ENCODE measurements at regions not wholly inside any gene's neighbourhood (a gene's known extent, or its start where the extent isn't known, plus 50 kb on each side); places are given as distances from the start of the nearest gene placed in this dataset.

- Histone ChIP-seq H4K20me1 (ENCODE audit: control insufficient read depth, insufficient read depth) (no peaks in the 10 kb centered on the region), H3K27me3 (replicated peaks in 1 of 2; ENCODE audit: control insufficient read depth in 2 of 2, insufficient read depth in 2 of 2, low read length in 1 of 2) (no peaks in the 10 kb centered on the region), H3K4me3 (no peak overlapping the region), H3K79me2 (ENCODE audit: control insufficient read depth, insufficient read depth, low read length) (no peaks in the 10 kb centered on the region), H3K27ac (ENCODE audit: control insufficient read depth, insufficient read depth) (no peak overlapping the region), H3K36me3 (ENCODE audit: control insufficient read depth in 2 of 2, insufficient read depth in 2 of 2, low read length in 1 of 2) (no peaks in the 10 kb centered on the region), H2AFZ (ENCODE audit: control insufficient read depth, low read depth, low read length) (no peak overlapping the region), H3K4me1 (ENCODE audit: control insufficient read depth, insufficient read depth, low read length) (no peaks in the 10 kb centered on the region), H3K9ac (ENCODE audit: control insufficient read depth, insufficient read depth, low read length) (no peak overlapping the region), H3K9me3 (replicated peaks; ENCODE audit: control insufficient read depth, insufficient read depth, low read length) (no peaks in the 10 kb centered on the region), H3K4me2 (ENCODE audit: control insufficient read depth, insufficient read depth) (no peak overlapping the region)
- ChIA-PET SMC1A (ENCODE audit: uncharacterized antibody, unreplicated experiment) (interaction anchor here (0.6 kb wide), 1 partner anchor 52 kb away, joined by 3 read pairs; no protein-coding TSS in a partner anchor), CTCF (no interaction called here), RAD21 (ENCODE audit: unreplicated experiment) (no interaction called here), POLR2A (no interaction called here)
- FAIRE-seq (no peak), DNase-seq (ENCODE audit: low read depth, low spot score) (no peak), ATAC-seq (no peak)
- TF ChIP-seq CBX5 (IDR thresholded peaks at IDR 0.05; ENCODE audit: low read depth) (no peak), KDM1A (IDR thresholded peaks at IDR 0.05; ENCODE audit: borderline replicate concordance) (no peak), HCFC1 (IDR thresholded peaks at IDR 0.05; ENCODE audit: low read length) (no peak), SUPT20H (IDR thresholded peaks at IDR 0.05; ENCODE audit: borderline replicate concordance, control insufficient read depth, low read depth, low read length) (no peak), CREB1 (IDR thresholded peaks at IDR 0.05; ENCODE audit: low read depth) (no peak), EGR1 (IDR thresholded peaks at IDR 0.05; ENCODE audit: borderline replicate concordance in 1 of 2, low read depth in 2 of 2, low read length in 2 of 2) (no peak), ZNF622 (IDR thresholded peaks at IDR 0.05) (no peak), TBL1XR1 (IDR thresholded peaks at IDR 0.05; ENCODE audit: low read depth, low read length) (no peak), MEF2B (IDR thresholded peaks at IDR 0.05; ENCODE audit: partially characterized antibody, poor library complexity, severe bottlenecking) (no peak), NFXL1 (IDR thresholded peaks at IDR 0.05; ENCODE audit: borderline replicate concordance) (no peak), JUNB (IDR thresholded peaks at IDR 0.05) (no peak), IRF4 (IDR thresholded peaks at IDR 0.05; ENCODE audit: low read depth, low read length) (no peak), ZNF592 (IDR thresholded peaks at IDR 0.05) (no peak), POLR2AphosphoS2 (IDR thresholded peaks at IDR 0.05; ENCODE audit: low read depth, low read length) (no peak), SKIL (IDR thresholded peaks at IDR 0.05; ENCODE audit: low read depth, poor library complexity, severe bottlenecking) (no peak), RAD51 (IDR thresholded peaks at IDR 0.05) (no peak), ATF3 (IDR thresholded peaks at IDR 0.05; ENCODE audit: borderline replicate concordance, extremely low read depth, low read depth, low read length) (no peak), PML (IDR thresholded peaks at IDR 0.05; ENCODE audit: low read length) (no peak)
- no TSS peak for BruUV-seq (replicated peaks)
- in situ Hi-C loops (cut with MboI), result no loop called here
- intact Hi-C loops (cut with micrococcal nuclease; ENCODE audit: unreplicated experiment), result no loop called here
- WGBS (ENCODE audit: insufficient coverage, insufficient replicate concordance, low lambda C conversion rate, missing lambda C conversion rate), result 81% methylated on average over 3 of the region's 3 CpGs
Observed at GRCh38 chr15:35880896-35881295, 334.9 kb upstream of the DPH6 start.

Measured in GM12878 (cell line).